H1 (cell line): ENCODE measurements at regions not wholly inside any gene's neighbourhood (a gene's known extent, or its start where the extent isn't known, plus 50 kb on each side); places are given as distances from the start of the nearest gene placed in this dataset.

Source experiments
- CTCF ChIA-PET: fragments of 300-600 bp; sonication (Branson Sonifier 250); formaldehyde crosslinking; loops from one replicate; lab custom pipeline; 2021; ENCODE audit not compliant: partially characterized antibody; lab: Charles Lee
- POLR2A ChIA-PET: fragments of 300-600 bp; sonication (Branson Sonifier 250); formaldehyde crosslinking; loops from one replicate; lab custom pipeline; 2021; ENCODE audit warnings: inconsistent platforms; ENCODE audit not compliant: partially characterized antibody; lab: Charles Lee
- DNase-seq, 2 experiments: peaks; one replicate each; pipeline versions ENCODE4 v3.0.0 to v3.0.0-alpha.2; 2010 to 2022; ENCODE audit warnings: low spot score in 2 of 2, low read depth in 1 of 2, mixed read lengths in 1 of 2
- FAIRE-seq: peaks from 2 replicates; lab custom pipeline; 2011; peaks lifted over from hg19 to GRCh38; lab: Jason Lieb, UNC
- H2AFZ ChIP-seq: 2 replicates; pipeline ENCODE4 v1.8.1; 2012; ENCODE audit warnings: low read length, inconsistent platforms
- H2AK5ac ChIP-seq: 2 replicates; pipeline ENCODE4 v1.6.1; 2013; ENCODE audit warnings: low read depth, low read length
- H2BK120ac ChIP-seq: replicated peaks from 2 replicates; pipeline ENCODE3; 2013; ENCODE audit warnings: low read depth, low read length, inconsistent platforms
- H2BK12ac ChIP-seq: 2 replicates; pipeline ENCODE4 v1.6.1; 2013; ENCODE audit warnings: low read depth, low read length
- H2BK15ac ChIP-seq: 2 replicates; pipeline ENCODE4 v1.6.1; 2013; ENCODE audit warnings: low read length
- H2BK20ac ChIP-seq: 2 replicates; pipeline ENCODE4 v1.6.1; 2013; ENCODE audit warnings: low read length
- H2BK5ac ChIP-seq: 2 replicates; pipeline ENCODE4 v1.6.1; 2013; ENCODE audit warnings: low read depth, low read length
- H3K14ac ChIP-seq: 2 replicates; pipeline ENCODE4 v1.6.1; 2013; ENCODE audit warnings: inconsistent platforms; ENCODE audit not compliant: insufficient read length
- H3K18ac ChIP-seq: 2 replicates; pipeline ENCODE4 v1.6.1; 2013; ENCODE audit warnings: low read length; ENCODE audit errors: extremely low read depth
- H3K23ac ChIP-seq: 2 replicates; pipeline ENCODE4 v1.6.1; 2013; ENCODE audit warnings: inconsistent platforms; ENCODE audit not compliant: insufficient read length
- H3K23me2 ChIP-seq: 2 replicates; pipeline ENCODE4 v1.6.1; 2013; ENCODE audit warnings: low read depth, low read length
- H3K27ac ChIP-seq: 2 replicates; pipeline ENCODE4 v1.6.1; 2011; ENCODE audit warnings: low read depth, low read length, inconsistent platforms
- H3K27me3 ChIP-seq, 4 experiments: replicated peaks in 1 of 4; 1 replicate in 1 of 4; 2 replicates in 3 of 4; pipeline versions ENCODE4 v1.6.1 to v1.8.1; 2011 to 2013; ENCODE audit warnings: low read length in 3 of 4, mild to moderate bottlenecking in 3 of 4, inconsistent platforms in 2 of 4, mixed read lengths in 2 of 4, moderate library complexity in 1 of 4; ENCODE audit not compliant: control insufficient read depth in 3 of 4, insufficient read depth in 3 of 4; ENCODE audit errors: extremely low read depth in 1 of 4
- H3K36me3 ChIP-seq, 4 experiments: 2 replicates each; pipeline versions ENCODE4 v1.6.1 to v1.8.1; 2011 to 2013; ENCODE audit warnings: mild to moderate bottlenecking in 4 of 4, low read length in 3 of 4, moderate library complexity in 2 of 4, control low read depth in 1 of 4, inconsistent platforms in 1 of 4; ENCODE audit not compliant: insufficient read depth in 4 of 4, control insufficient read depth in 2 of 4
- H3K4ac ChIP-seq: replicated peaks from 2 replicates; pipeline ENCODE3; 2013; ENCODE audit warnings: low read length, low read depth, mixed read lengths, inconsistent platforms; ENCODE audit not compliant: insufficient read length
- H3K4me1 ChIP-seq, 4 experiments: replicated peaks in 1 of 4; 1 replicate in 1 of 4; 2 replicates in 3 of 4; pipeline versions ENCODE4 v1.6.1 to v1.8.1; 2011 to 2013; ENCODE audit warnings: low read length in 3 of 4, inconsistent platforms in 2 of 4, mixed read lengths in 1 of 4; ENCODE audit not compliant: insufficient read depth in 4 of 4, control insufficient read depth in 3 of 4
- H3K4me2 ChIP-seq, 2 experiments: 2 replicates each; pipeline versions ENCODE4 v1.6.1 to v1.8.1; 2011 to 2013; ENCODE audit warnings: low read depth in 2 of 2, low read length in 2 of 2, control low read depth in 1 of 2, inconsistent platforms in 1 of 2, mild to moderate bottlenecking in 1 of 2; ENCODE audit not compliant: insufficient read depth in 1 of 2
- H3K4me3 ChIP-seq, 4 experiments: fragments of 200-600, 300-600 bp in 1 of 4; sonication (generic), shearing (Covaris generic), sonication (Bioruptor Twin) in 1 of 4; 2 replicates each; pipeline versions ENCODE4 v1.5.1 to v1.8.1; 2011 to 2016; ENCODE audit warnings: low read length in 4 of 4, low read depth in 3 of 4, control low read depth in 2 of 4, inconsistent platforms in 2 of 4, mild to moderate bottlenecking in 2 of 4, mixed read lengths in 1 of 4, moderate library complexity in 1 of 4; ENCODE audit not compliant: insufficient read depth in 2 of 4; ENCODE audit errors: extremely low read depth in 1 of 4
- H3K56ac ChIP-seq: replicated peaks from 2 replicates; pipeline ENCODE3; 2013; ENCODE audit warnings: low read depth, mild to moderate bottlenecking, mixed read lengths, low read length, inconsistent platforms; ENCODE audit not compliant: insufficient read length
- H3K79me1 ChIP-seq: 2 replicates; pipeline ENCODE4 v1.6.1; 2013; ENCODE audit warnings: low read depth, low read length, control low read depth
- H3K79me2 ChIP-seq, 2 experiments: 2 replicates each; pipeline versions ENCODE4 v1.6.1 to v1.8.1; 2012 to 2013; ENCODE audit warnings: low read length in 2 of 2, mild to moderate bottlenecking in 2 of 2, inconsistent platforms in 1 of 2; ENCODE audit not compliant: insufficient read depth in 2 of 2, control insufficient read depth in 1 of 2
- H3K9ac ChIP-seq, 4 experiments: replicated peaks in 1 of 4; 1 replicate in 1 of 4; 2 replicates in 3 of 4; pipeline versions ENCODE4 v1.6.1 to v1.8.1; 2011 to 2013; ENCODE audit warnings: low read depth in 3 of 4, low read length in 3 of 4, control low read depth in 2 of 4, mild to moderate bottlenecking in 2 of 4, moderate library complexity in 2 of 4, inconsistent platforms in 1 of 4; ENCODE audit errors: extremely low read depth in 1 of 4
- H3K9me3 ChIP-seq, 2 experiments: 2 replicates each; pipeline versions ENCODE4 v1.6.1 to v1.8.1; 2012 to 2013; ENCODE audit warnings: mild to moderate bottlenecking in 2 of 2, moderate library complexity in 2 of 2, control low read depth in 1 of 2, inconsistent platforms in 1 of 2, low read depth in 1 of 2, low read length in 1 of 2, mixed read lengths in 1 of 2; ENCODE audit not compliant: insufficient read depth in 2 of 2
- H4K20me1 ChIP-seq, 2 experiments: replicated peaks in 1 of 2; 2 replicates each; pipeline versions ENCODE3 to v1.8.1; 2011 to 2013; ENCODE audit warnings: inconsistent platforms in 2 of 2, low read length in 2 of 2, mild to moderate bottlenecking in 1 of 2; ENCODE audit not compliant: insufficient read depth in 2 of 2, control insufficient read depth in 1 of 2
- H4K5ac ChIP-seq: 2 replicates; pipeline ENCODE4 v1.6.1; 2013; ENCODE audit warnings: low read length, low read depth, mixed read lengths, inconsistent platforms; ENCODE audit not compliant: insufficient read length
- H4K8ac ChIP-seq: 2 replicates; pipeline ENCODE4 v1.8.0; 2013; ENCODE audit warnings: mild to moderate bottlenecking, moderate library complexity, low read length, inconsistent platforms; ENCODE audit not compliant: insufficient read depth; ENCODE audit errors: extremely low read depth
- H4K91ac ChIP-seq: replicated peaks from 2 replicates; pipeline ENCODE3; 2013; ENCODE audit warnings: low read length, mixed read lengths, inconsistent platforms; ENCODE audit not compliant: insufficient read length
- ATF3 ChIP-seq: IDR thresholded peaks from 2 replicates; pipeline ENCODE4 v1.6.1; 2011; ENCODE audit warnings: low read depth, mild to moderate bottlenecking, low read length; ENCODE audit not compliant: insufficient read depth
- CHD1 ChIP-seq: IDR thresholded peaks from 2 replicates; pipeline ENCODE4 v1.6.1; 2012; ENCODE audit warnings: low read depth, low read length, improper control_type of control experiment
- GABPA ChIP-seq: IDR thresholded peaks from 2 replicates; pipeline ENCODE4 v1.6.1; 2011; ENCODE audit warnings: mild to moderate bottlenecking, low read length, moderate library complexity, borderline replicate concordance; ENCODE audit not compliant: insufficient read depth
- HDAC2 ChIP-seq, 2 experiments: fragments of 300-600 bp in 1 of 2; sonication (generic) in 1 of 2; IDR thresholded peaks; 2 replicates each; pipeline ENCODE4 v1.6.1; 2011 to 2012; ENCODE audit warnings: low read depth in 2 of 2, low read length in 2 of 2, mild to moderate bottlenecking in 2 of 2, moderate library complexity in 2 of 2, borderline replicate concordance in 1 of 2, inconsistent platforms in 1 of 2
- KDM1A ChIP-seq: fragments of 200-600, 300-600 bp; sonication (generic); IDR thresholded peaks from 2 replicates; pipeline ENCODE4 v1.7.1; 2016; ENCODE audit warnings: mild to moderate bottlenecking, low read length, borderline replicate concordance
- PHF8 ChIP-seq: fragments of 200-600 bp; sonication (generic); conservative IDR thresholded peaks from 2 replicates; pipeline ENCODE4 v1.7.1; 2012; ENCODE audit warnings: low read depth, mild to moderate bottlenecking, inconsistent platforms, low read length, moderate library complexity
- POLR2A ChIP-seq, 2 experiments: IDR thresholded peaks; 1 replicate in 1 of 2; 2 replicates in 1 of 2; pipeline ENCODE4 v1.6.1; 2011; ENCODE audit warnings: low read depth in 2 of 2, low read length in 2 of 2, mild to moderate bottlenecking in 2 of 2; ENCODE audit errors: control extremely low read depth in 1 of 2
- RBBP5 ChIP-seq: IDR thresholded peaks from 2 replicates; pipeline ENCODE4 v1.7.1; 2012; ENCODE audit warnings: low read depth, mild to moderate bottlenecking, inconsistent platforms, low read length, moderate library complexity, borderline replicate concordance
- RXRA ChIP-seq: IDR thresholded peaks from 2 replicates; pipeline ENCODE4 v1.6.1; 2011; ENCODE audit warnings: low read depth, mild to moderate bottlenecking, low read length, moderate library complexity; ENCODE audit not compliant: insufficient read depth
- SIRT6 ChIP-seq: IDR thresholded peaks from one replicate; pipeline ENCODE4 v1.7.1; 2012; ENCODE audit warnings: low read length, inconsistent platforms
- SP1 ChIP-seq: IDR thresholded peaks from 2 replicates; pipeline ENCODE4 v1.6.1; 2011; ENCODE audit warnings: low read depth, low read length
- SP2 ChIP-seq: IDR thresholded peaks from 2 replicates; pipeline ENCODE4 v1.6.1; 2012; ENCODE audit warnings: mild to moderate bottlenecking, low read length, inconsistent platforms
- SUZ12 ChIP-seq: fragments of 200-600 bp; sonication (generic); IDR thresholded peaks from 2 replicates; pipeline ENCODE4 v1.6.1; 2012; ENCODE audit warnings: mild to moderate bottlenecking, inconsistent platforms, low read length, moderate library complexity, mixed read lengths
- TAF1 ChIP-seq: IDR thresholded peaks from 2 replicates; pipeline ENCODE4 v1.6.1; 2011; ENCODE audit warnings: mild to moderate bottlenecking, low read depth, low read length
- TCF12 ChIP-seq: IDR thresholded peaks from 2 replicates; pipeline ENCODE4 v1.6.1; 2011; ENCODE audit warnings: low read depth, mild to moderate bottlenecking, low read length
- WGBS, 2 experiments: shearing (Covaris generic) in 1 of 2; methylation state at CpG; one replicate each; pipeline versions ENCODE4 v1.1.6 to v1.1.7; 2013 to 2015; ENCODE audit warnings: low lambda C conversion rate in 2 of 2, mixed read lengths in 2 of 2, inconsistent platforms in 1 of 2, low coverage in 1 of 2, missing lambda C conversion rate in 1 of 2; ENCODE audit not compliant: insufficient replicate concordance in 2 of 2, insufficient coverage in 1 of 2, insufficient read length in 1 of 2; ENCODE audit errors: extremely low coverage in 1 of 2, missing lambda C conversion rate in 1 of 2; 5-methylcytosine and 5-hydroxymethylcytosine counted together

- no peak overlapping the region for H2BK120ac ChIP-seq
- H4K91ac ChIP-seq = no peak overlapping the region
- no peak for TF ChIP-seq POLR2A (IDR thresholded peaks at IDR 0.05; ENCODE audit: control extremely low read depth in 1 of 2, low read depth in 2 of 2, low read length in 2 of 2)
- TF ChIP-seq TAF1 = no peak
- no peak for TF ChIP-seq RXRA
- TF ChIP-seq HDAC2 (IDR thresholded peaks at IDR 0.05; ENCODE audit: borderline replicate concordance in 1 of 2, low read depth in 2 of 2, low read length in 2 of 2) = no peak
- TF ChIP-seq SP1 = no peak
- TF ChIP-seq ATF3 = no peak
- TF ChIP-seq KDM1A = no peak
- no peak for TF ChIP-seq CHD1
- no peak for TF ChIP-seq RBBP5
- TF ChIP-seq TCF12 = no peak
- no peak for TF ChIP-seq SUZ12
- TF ChIP-seq GABPA = no peak
- no peak for TF ChIP-seq PHF8
- no peak for TF ChIP-seq SIRT6
- TF ChIP-seq SP2 = no peak
These were observed 423.3 kb downstream of the SOX2 start for GRCh38 chr3:182135056-182135455.

More at GRCh38 chr3:182135056-182135455, 423.3 kb downstream of the SOX2 start:
- H3K18ac ChIP-seq = no peak overlapping the region
- no peaks in the 10 kb centered on the region for H3K23me2 ChIP-seq
- 88% methylated on average over 2 of the region's 2 CpGs; no CpG with 5 or more reads in 1 of the 2 experiments for WGBS, 2 experiments
- H3K4ac ChIP-seq = no peak overlapping the region
- FAIRE-seq (no peak), DNase-seq (no peak)
- no peak overlapping the region for H2BK12ac ChIP-seq
- H3K4me3 ChIP-seq = no peak overlapping the region
- no peak overlapping the region for H2BK15ac ChIP-seq
- CTCF ChIA-PET = no interaction called here
- no peak overlapping the region for H4K5ac ChIP-seq
- H3K23ac ChIP-seq = no peak overlapping the region
- H2AK5ac ChIP-seq = no peak overlapping the region
- H3K79me1 ChIP-seq = no peaks in the 10 kb centered on the region
- POLR2A ChIA-PET = no interaction called here
- H2BK20ac ChIP-seq = no peak overlapping the region
- H3K56ac ChIP-seq = no peak overlapping the region
- peaks cover 0 to 9% (median 5%) of the 10 kb centered on the region in 4 experiments; a peak in 3 of 7 replicates for H3K4me1 ChIP-seq
- no peak overlapping the region for H3K9ac ChIP-seq
- no peak overlapping the region for H2BK5ac ChIP-seq
- no peaks in the 10 kb centered on the region for H3K36me3 ChIP-seq
- H3K27me3 ChIP-seq = peaks cover 0 to 2% (median 0%) of the 10 kb centered on the region in 4 experiments; a peak in 2 of 7 replicates
- no peak overlapping the region for H4K8ac ChIP-seq
- H3K27ac ChIP-seq = no peak overlapping the region
- H3K14ac ChIP-seq = no peak overlapping the region
- H4K20me1 ChIP-seq = no peaks in the 10 kb centered on the region
- no peak overlapping the region for H3K4me2 ChIP-seq
- H3K9me3 ChIP-seq = no peaks in the 10 kb centered on the region
- H3K79me2 ChIP-seq = no peaks in the 10 kb centered on the region
- no peak overlapping the region for H2AFZ ChIP-seq
